OCI-LY1 (cell line): ENCODE measurements at regions not wholly inside any gene's neighbourhood (a gene's known extent, or its start where the extent isn't known, plus 50 kb on each side); places are given as distances from the start of the nearest gene placed in this dataset.

ENCODE experiments used
- H2AFZ ChIP-seq: fragments of 200-600 bp; sonication (generic), shearing (Covaris generic); 2 replicates; pipeline ENCODE4 v1.6.0; 2014; ENCODE audit warnings: antibody characterized with exemption, mild to moderate bottlenecking, low read length
- H3F3A ChIP-seq: fragments of 200-600 bp; sonication (generic), shearing (Covaris generic); 2 replicates; pipeline ENCODE4 v1.6.0; 2014; ENCODE audit warnings: mild to moderate bottlenecking, antibody characterized with exemption, low read length, moderate library complexity; ENCODE audit not compliant: insufficient read depth
- H3K27ac ChIP-seq: fragments of 200-600 bp; sonication (generic); 2 replicates; pipeline ENCODE4 v1.5.1; 2014; ENCODE audit warnings: low read length, mixed run types, mild to moderate bottlenecking, low read depth; ENCODE audit not compliant: poor library complexity, severe bottlenecking
- H3K27me3 ChIP-seq: fragments of 200-600 bp; sonication (generic); 2 replicates; pipeline ENCODE4 v1.6.0; 2014; ENCODE audit warnings: antibody characterized with exemption, mild to moderate bottlenecking, low read length, moderate library complexity; ENCODE audit not compliant: insufficient read depth
- H3K36me3 ChIP-seq: fragments of 200-600 bp; sonication (generic); 2 replicates; pipeline ENCODE4 v1.6.1; 2014; ENCODE audit warnings: mild to moderate bottlenecking, antibody characterized with exemption, low read length, moderate library complexity, mixed read lengths; ENCODE audit not compliant: insufficient read depth
- H3K4me1 ChIP-seq: fragments of 200-600 bp; sonication (generic); 2 replicates; pipeline ENCODE4 v1.5.1; 2014; ENCODE audit warnings: mild to moderate bottlenecking, low read length, moderate library complexity; ENCODE audit not compliant: insufficient read depth, severe bottlenecking
- H3K4me2 ChIP-seq: fragments of 200-600 bp; sonication (generic), shearing (Covaris generic); 2 replicates; pipeline ENCODE4 v1.6.1; 2014; ENCODE audit warnings: low read length
- H3K4me3 ChIP-seq: fragments of 200-600 bp; sonication (generic); 2 replicates; pipeline ENCODE4 v1.5.1; 2014; ENCODE audit warnings: low read length, low read depth, mild to moderate bottlenecking, mixed read lengths; ENCODE audit not compliant: poor library complexity, severe bottlenecking
- H3K79me2 ChIP-seq: fragments of 200-600 bp; shearing (Covaris generic); 2 replicates; pipeline ENCODE4 v1.6.1; 2016; ENCODE audit warnings: mixed run types, low read length, mixed read lengths; ENCODE audit not compliant: insufficient read depth
- H3K9ac ChIP-seq: fragments of 200-600 bp; sonication (generic), shearing (Covaris generic); 2 replicates; pipeline ENCODE4 v1.6.1; 2014; ENCODE audit warnings: mild to moderate bottlenecking, low read length, mixed read lengths
- H3K9me2 ChIP-seq: fragments of 200-600 bp; sonication (generic), shearing (Covaris generic); 2 replicates; pipeline ENCODE4 v1.6.1; 2014; ENCODE audit warnings: low read depth, mild to moderate bottlenecking, low read length, mixed read lengths
- H3K9me3 ChIP-seq: fragments of 200-600 bp; shearing (Covaris generic); 2 replicates; pipeline ENCODE4 v1.6.1; 2014; ENCODE audit warnings: low read length, mixed read lengths
- H4K20me1 ChIP-seq: fragments of 200-600 bp; sonication (generic), shearing (Covaris generic); 2 replicates; pipeline ENCODE4 v1.6.0; 2016; ENCODE audit warnings: mild to moderate bottlenecking, low read length; ENCODE audit not compliant: insufficient read depth
- EZH2 ChIP-seq: fragments of 200-600 bp; sonication (generic), shearing (Covaris generic); IDR thresholded peaks from 2 replicates; pipeline ENCODE4 v1.8.0; 2017; ENCODE audit warnings: borderline replicate concordance, mixed run types, mild to moderate bottlenecking, antibody characterized with exemption, low read length, moderate library complexity, mixed read lengths
- TF ChIP-seq, protein P1 (sequence below): fragments of 200-600 bp; sonication (generic), shearing (Covaris generic); IDR thresholded peaks from 2 replicates; pipeline ENCODE4 v1.5.1; 2017; ENCODE audit warnings: mild to moderate bottlenecking, antibody characterized with exemption, low read length, moderate library complexity, mixed read lengths

DNA sequence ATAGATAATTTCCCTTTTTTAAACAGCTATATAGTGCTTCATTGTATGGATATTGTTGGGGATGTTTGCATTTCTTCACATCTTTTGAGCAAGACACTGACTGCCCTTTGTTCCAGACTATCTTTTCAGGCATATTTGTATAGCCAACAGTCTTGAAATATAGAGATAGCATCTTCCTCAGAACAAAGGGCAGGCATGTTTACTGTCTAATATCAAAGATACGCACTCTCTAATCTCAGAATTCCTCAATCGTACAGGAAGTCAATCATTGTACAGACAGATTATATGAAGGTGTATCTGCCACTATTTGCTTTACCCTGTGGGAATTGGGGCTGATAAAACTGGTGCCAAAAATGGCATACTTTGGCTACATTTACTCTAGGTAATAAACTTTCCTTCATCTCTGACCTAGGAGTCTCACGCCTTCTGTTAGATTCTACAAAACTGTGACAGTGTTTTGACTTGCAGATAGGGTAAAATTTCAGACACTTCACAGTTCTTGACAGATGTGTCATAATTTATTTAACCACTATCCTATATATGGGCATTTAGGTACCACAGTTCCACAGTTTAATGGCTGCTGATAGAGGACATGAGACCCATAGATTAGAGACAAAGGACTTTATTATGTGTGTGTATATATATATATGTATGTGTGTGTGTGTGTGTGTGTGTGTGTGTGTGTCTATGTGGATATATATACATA, 321.0 kb downstream of the IGSF11 start:
- Histone ChIP-seq H3K27ac (no peak overlapping the region), H3K9me2 (no peaks in the 10 kb centered on the region), H3F3A (no peaks in the 10 kb centered on the region), H3K4me3 (no peak overlapping the region), H4K20me1 (no peaks in the 10 kb centered on the region), H3K79me2 (no peaks in the 10 kb centered on the region), H3K36me3 (no peaks in the 10 kb centered on the region), H3K9ac (no peak overlapping the region), H2AFZ (no peak overlapping the region), H3K4me1 (no peaks in the 10 kb centered on the region), H3K9me3 (no peaks in the 10 kb centered on the region), H3K4me2 (no peak overlapping the region), H3K27me3 (no peaks in the 10 kb centered on the region)
- TF ChIP-seq, protein P1, sequence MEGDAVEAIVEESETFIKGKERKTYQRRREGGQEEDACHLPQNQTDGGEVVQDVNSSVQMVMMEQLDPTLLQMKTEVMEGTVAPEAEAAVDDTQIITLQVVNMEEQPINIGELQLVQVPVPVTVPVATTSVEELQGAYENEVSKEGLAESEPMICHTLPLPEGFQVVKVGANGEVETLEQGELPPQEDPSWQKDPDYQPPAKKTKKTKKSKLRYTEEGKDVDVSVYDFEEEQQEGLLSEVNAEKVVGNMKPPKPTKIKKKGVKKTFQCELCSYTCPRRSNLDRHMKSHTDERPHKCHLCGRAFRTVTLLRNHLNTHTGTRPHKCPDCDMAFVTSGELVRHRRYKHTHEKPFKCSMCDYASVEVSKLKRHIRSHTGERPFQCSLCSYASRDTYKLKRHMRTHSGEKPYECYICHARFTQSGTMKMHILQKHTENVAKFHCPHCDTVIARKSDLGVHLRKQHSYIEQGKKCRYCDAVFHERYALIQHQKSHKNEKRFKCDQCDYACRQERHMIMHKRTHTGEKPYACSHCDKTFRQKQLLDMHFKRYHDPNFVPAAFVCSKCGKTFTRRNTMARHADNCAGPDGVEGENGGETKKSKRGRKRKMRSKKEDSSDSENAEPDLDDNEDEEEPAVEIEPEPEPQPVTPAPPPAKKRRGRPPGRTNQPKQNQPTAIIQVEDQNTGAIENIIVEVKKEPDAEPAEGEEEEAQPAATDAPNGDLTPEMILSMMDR, result no peak
- TF ChIP-seq EZH2, result no peak

DNA sequence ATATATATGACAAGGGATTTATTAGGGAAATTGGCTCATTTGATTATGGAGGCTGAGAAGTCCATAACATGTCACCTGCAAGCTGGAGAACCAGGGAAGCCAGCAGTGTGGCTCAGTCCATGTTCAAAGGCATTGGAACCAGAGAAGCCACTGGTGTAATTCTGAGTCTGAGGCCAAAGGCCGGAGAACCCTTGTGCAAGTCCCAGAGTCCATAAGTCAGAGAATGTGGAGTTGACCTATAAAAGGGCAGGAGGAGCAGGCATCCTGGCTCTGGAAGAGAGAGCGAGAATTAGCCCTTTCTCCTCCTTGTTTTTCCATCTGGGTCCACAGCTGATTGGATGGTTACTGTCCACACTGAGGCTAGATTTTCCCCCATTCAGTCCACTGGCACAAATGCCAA, 319.8 kb downstream of the IGSF11 start:
- H3K79me2 ChIP-seq, result no peaks in the 10 kb centered on the region
- H2AFZ ChIP-seq, result no peak overlapping the region
- no peak overlapping the region for H3K4me3 ChIP-seq
- TF ChIP-seq EZH2, result no peak
- TF ChIP-seq, protein P1, result no peak
- H3K27me3 ChIP-seq, result no peaks in the 10 kb centered on the region
- no peaks in the 10 kb centered on the region for H4K20me1 ChIP-seq
- H3K9ac ChIP-seq, result no peak overlapping the region
- H3K9me2 ChIP-seq, result no peaks in the 10 kb centered on the region
- no peaks in the 10 kb centered on the region; the same call in 1 of the 2 replicates for H3K9me3 ChIP-seq
- no peaks in the 10 kb centered on the region for H3K4me1 ChIP-seq
- no peak overlapping the region for H3K27ac ChIP-seq
- no peaks in the 10 kb centered on the region; the same call in 1 of the 2 replicates for H3K36me3 ChIP-seq
- no peaks in the 10 kb centered on the region for H3F3A ChIP-seq
- no peak overlapping the region for H3K4me2 ChIP-seq

DNA sequence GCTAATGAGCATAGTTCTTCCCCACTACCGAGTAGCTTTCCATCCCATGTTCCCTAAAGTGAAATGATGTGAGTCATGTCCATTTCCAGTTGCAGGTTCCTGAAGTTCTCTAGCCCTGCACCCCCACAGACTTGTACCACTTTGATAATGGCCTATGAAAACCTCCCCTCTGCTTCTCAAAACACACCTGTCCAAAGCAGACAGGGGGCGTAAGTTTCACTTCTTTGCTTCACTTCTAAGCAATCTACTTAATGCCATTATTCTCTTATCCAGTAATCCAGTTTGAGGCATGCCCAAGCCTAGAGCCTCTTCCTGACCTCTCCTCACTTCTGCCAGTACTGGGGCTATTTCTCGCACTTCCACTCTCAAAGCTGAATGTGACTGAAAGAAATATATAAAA, 305.1 kb downstream of the IGSF11 start:
- Histone ChIP-seq H2AFZ (no peak overlapping the region), H3K27ac (no peak overlapping the region), H3F3A (no peaks in the 10 kb centered on the region), H3K9me2 (no peaks in the 10 kb centered on the region), H3K79me2 (no peaks in the 10 kb centered on the region), H3K4me3 (no peak overlapping the region), H3K9me3 (no peaks in the 10 kb centered on the region), H3K27me3 (no peaks in the 10 kb centered on the region), H3K9ac (no peak overlapping the region), H3K4me2 (no peak overlapping the region), H4K20me1 (no peaks in the 10 kb centered on the region), H3K36me3 (no peaks in the 10 kb centered on the region), H3K4me1 (no peaks in the 10 kb centered on the region)
- TF ChIP-seq, protein P1, result peak; percentile 42; the same call in 1 of the 2 replicates
- no peak for TF ChIP-seq EZH2
